K562 (cell line): ENCODE measurements at regions not wholly inside any gene's neighbourhood (a gene's known extent, or its start where the extent isn't known, plus 50 kb on each side); places are given as distances from the start of the nearest gene placed in this dataset.

Source experiments
- CBX5 ChIP-seq: IDR thresholded peaks from 2 replicates; pipeline ENCODE4 v1.6.1; 2014; ENCODE audit warnings: low read depth, borderline replicate concordance
- CHD1 ChIP-seq: fragments of 200-600 bp; sonication (generic); IDR thresholded peaks from one replicate; pipeline ENCODE4 v1.6.1; 2012; ENCODE audit warnings: mild to moderate bottlenecking, moderate library complexity, low read length, inconsistent platforms
- JUN ChIP-seq, 2 experiments: sonication (generic) in 1 of 2; formaldehyde crosslinking in 1 of 2; IDR thresholded peaks; 2 replicates each; pipeline versions ENCODE4 v1.6.1 to v1.8.0; 2012 to 2022; ENCODE audit warnings: borderline replicate concordance in 2 of 2, mild to moderate bottlenecking in 2 of 2, improper control_type of control experiment in 1 of 2, low read depth in 1 of 2, low read length in 1 of 2, missing genetic modification reagents in 1 of 2
- MECOM ChIP-seq: fragments of 250-450 bp; sonication (Bioruptor Pico); IDR thresholded peaks from 2 replicates; pipeline ENCODE4 v1.8.0; 2022; ENCODE audit warnings: inconsistent platforms
- MTA2 ChIP-seq: fragments of 450-650 bp; IDR thresholded peaks from 2 replicates; pipeline ENCODE4 v1.6.1; 2016; ENCODE audit warnings: low read depth
- POLR2G ChIP-seq: fragments of 200-400 bp; formaldehyde crosslinking; IDR thresholded peaks from 2 replicates; pipeline ENCODE4 v1.6.1; 2017; ENCODE audit warnings: low read depth, mild to moderate bottlenecking, antibody characterized with exemption, low read length, moderate library complexity
- PYGO2 ChIP-seq: fragments of 450-650 bp; IDR thresholded peaks from 2 replicates; pipeline ENCODE4 v1.6.1; 2016; ENCODE audit warnings: mild to moderate bottlenecking, missing genetic modification characterization, moderate library complexity, missing compliant biosample characterization
- SMAD1 ChIP-seq: fragments of 150-350 bp; IDR thresholded peaks from 2 replicates; pipeline ENCODE4 v1.6.1; 2014; ENCODE audit warnings: low read length, low read depth; ENCODE audit not compliant: partially characterized antibody
- ZNF133 ChIP-seq: fragments of 250-450 bp; sonication (Bioruptor Pico); IDR thresholded peaks from 2 replicates; pipeline ENCODE4 v1.4.0; 2020; ENCODE audit warnings: mild to moderate bottlenecking
- ZNF282 ChIP-seq: sonication (generic); formaldehyde crosslinking; IDR thresholded peaks from 2 replicates; pipeline ENCODE4 v1.8.1; 2023; ENCODE audit warnings: missing genetic modification reagents
- ZNF644 ChIP-seq: fragments of 200-800 bp; sonication (Bioruptor generic); IDR thresholded peaks from 2 replicates; pipeline ENCODE4 v1.6.1; 2016; ENCODE audit warnings: low read depth, missing genetic modification characterization, missing compliant biosample characterization
- ZNF766 ChIP-seq: fragments of 200-800 bp; sonication (Bioruptor generic); conservative IDR thresholded peaks from 2 replicates; pipeline ENCODE4 v1.6.1; 2016; ENCODE audit warnings: missing genetic modification characterization, missing compliant biosample characterization
- TF ChIP-seq, protein P1 (sequence below), 2 experiments: fragments of 450-650 bp in 1 of 2; IDR thresholded peaks; 2 replicates each; pipeline ENCODE4 v1.6.1; 2011 to 2017; ENCODE audit warnings: low read depth in 2 of 2, antibody characterized with exemption in 1 of 2, borderline replicate concordance in 1 of 2, low read length in 1 of 2, mild to moderate bottlenecking in 1 of 2, mixed read lengths in 1 of 2; ENCODE audit not compliant: control insufficient read depth in 1 of 2
- TF ChIP-seq, protein P2 (sequence below): fragments of 450-650 bp; IDR thresholded peaks from 2 replicates; pipeline ENCODE4 v1.6.1; 2018; ENCODE audit not compliant: partially characterized antibody
- TF ChIP-seq, protein P3 (sequence below): fragments of 250-450 bp; sonication (Bioruptor Pico); IDR thresholded peaks from 2 replicates; pipeline ENCODE4 v1.5.0; 2021
- TF ChIP-seq, protein P4 (sequence below): sonication (generic); formaldehyde crosslinking; IDR thresholded peaks from 2 replicates; pipeline ENCODE4 v1.8.1; 2023; ENCODE audit warnings: mild to moderate bottlenecking, missing genetic modification reagents
- TF ChIP-seq, protein P5 (sequence below): IDR thresholded peaks from 2 replicates; pipeline ENCODE4 v1.6.1; 2011; ENCODE audit not compliant: insufficient read length; ENCODE audit errors: extremely low read depth

- TF ChIP-seq, protein P1, sequence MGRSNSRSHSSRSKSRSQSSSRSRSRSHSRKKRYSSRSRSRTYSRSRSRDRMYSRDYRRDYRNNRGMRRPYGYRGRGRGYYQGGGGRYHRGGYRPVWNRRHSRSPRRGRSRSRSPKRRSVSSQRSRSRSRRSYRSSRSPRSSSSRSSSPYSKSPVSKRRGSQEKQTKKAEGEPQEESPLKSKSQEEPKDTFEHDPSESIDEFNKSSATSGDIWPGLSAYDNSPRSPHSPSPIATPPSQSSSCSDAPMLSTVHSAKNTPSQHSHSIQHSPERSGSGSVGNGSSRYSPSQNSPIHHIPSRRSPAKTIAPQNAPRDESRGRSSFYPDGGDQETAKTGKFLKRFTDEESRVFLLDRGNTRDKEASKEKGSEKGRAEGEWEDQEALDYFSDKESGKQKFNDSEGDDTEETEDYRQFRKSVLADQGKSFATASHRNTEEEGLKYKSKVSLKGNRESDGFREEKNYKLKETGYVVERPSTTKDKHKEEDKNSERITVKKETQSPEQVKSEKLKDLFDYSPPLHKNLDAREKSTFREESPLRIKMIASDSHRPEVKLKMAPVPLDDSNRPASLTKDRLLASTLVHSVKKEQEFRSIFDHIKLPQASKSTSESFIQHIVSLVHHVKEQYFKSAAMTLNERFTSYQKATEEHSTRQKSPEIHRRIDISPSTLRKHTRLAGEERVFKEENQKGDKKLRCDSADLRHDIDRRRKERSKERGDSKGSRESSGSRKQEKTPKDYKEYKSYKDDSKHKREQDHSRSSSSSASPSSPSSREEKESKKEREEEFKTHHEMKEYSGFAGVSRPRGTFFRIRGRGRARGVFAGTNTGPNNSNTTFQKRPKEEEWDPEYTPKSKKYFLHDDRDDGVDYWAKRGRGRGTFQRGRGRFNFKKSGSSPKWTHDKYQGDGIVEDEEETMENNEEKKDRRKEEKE (IDR thresholded peaks at IDR 0.05; ENCODE audit: borderline replicate concordance in 1 of 2, control insufficient read depth in 1 of 2, low read depth in 2 of 2, low read length in 1 of 2), result peak in 1 of 2 experiments; percentile 87; a peak in 3 of 4 replicates
- TF ChIP-seq PYGO2 (tag), result no peak
- TF ChIP-seq JUN (IDR thresholded peaks at IDR 0.05; ENCODE audit: borderline replicate concordance, low read depth, low read length), result peak; percentile 36; the same call in 1 of the 2 replicates
- no peak for TF ChIP-seq JUN (CRISPR knock-in tag; IDR thresholded peaks at IDR 0.05; ENCODE audit: borderline replicate concordance)
- no peak for TF ChIP-seq MECOM (CRISPR knock-in tag)
- no peak; the same call in 1 of the 2 replicates for TF ChIP-seq MTA2
- TF ChIP-seq SMAD1, result peak; percentile 58
- TF ChIP-seq, protein P2, sequence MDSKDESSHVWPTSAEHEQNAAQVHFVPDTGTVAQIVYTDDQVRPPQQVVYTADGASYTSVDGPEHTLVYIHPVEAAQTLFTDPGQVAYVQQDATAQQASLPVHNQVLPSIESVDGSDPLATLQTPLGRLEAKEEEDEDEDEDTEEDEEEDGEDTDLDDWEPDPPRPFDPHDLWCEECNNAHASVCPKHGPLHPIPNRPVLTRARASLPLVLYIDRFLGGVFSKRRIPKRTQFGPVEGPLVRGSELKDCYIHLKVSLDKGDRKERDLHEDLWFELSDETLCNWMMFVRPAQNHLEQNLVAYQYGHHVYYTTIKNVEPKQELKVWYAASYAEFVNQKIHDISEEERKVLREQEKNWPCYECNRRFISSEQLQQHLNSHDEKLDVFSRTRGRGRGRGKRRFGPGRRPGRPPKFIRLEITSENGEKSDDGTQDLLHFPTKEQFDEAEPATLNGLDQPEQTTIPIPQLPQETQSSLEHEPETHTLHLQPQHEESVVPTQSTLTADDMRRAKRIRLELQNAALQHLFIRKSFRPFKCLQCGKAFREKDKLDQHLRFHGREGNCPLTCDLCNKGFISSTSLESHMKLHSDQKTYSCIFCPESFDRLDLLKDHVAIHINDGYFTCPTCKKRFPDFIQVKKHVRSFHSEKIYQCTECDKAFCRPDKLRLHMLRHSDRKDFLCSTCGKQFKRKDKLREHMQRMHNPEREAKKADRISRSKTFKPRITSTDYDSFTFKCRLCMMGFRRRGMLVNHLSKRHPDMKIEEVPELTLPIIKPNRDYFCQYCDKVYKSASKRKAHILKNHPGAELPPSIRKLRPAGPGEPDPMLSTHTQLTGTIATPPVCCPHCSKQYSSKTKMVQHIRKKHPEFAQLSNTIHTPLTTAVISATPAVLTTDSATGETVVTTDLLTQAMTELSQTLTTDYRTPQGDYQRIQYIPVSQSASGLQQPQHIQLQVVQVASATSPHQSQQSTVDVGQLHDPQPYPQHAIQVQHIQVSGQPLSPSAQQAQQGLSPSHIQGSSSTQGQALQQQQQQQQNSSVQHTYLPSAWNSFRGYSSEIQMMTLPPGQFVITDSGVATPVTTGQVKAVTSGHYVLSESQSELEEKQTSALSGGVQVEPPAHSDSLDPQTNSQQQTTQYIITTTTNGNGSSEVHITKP, result peak; percentile 51
- TF ChIP-seq ZNF282 (CRISPR knock-in tag), result 0 out of 2 replicates have a peak, but pooled peaks have one; percentile 21
- no peak for TF ChIP-seq ZNF644 (tag)
- TF ChIP-seq, protein P3, sequence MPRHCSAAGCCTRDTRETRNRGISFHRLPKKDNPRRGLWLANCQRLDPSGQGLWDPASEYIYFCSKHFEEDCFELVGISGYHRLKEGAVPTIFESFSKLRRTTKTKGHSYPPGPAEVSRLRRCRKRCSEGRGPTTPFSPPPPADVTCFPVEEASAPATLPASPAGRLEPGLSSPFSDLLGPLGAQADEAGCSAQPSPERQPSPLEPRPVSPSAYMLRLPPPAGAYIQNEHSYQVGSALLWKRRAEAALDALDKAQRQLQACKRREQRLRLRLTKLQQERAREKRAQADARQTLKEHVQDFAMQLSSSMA (CRISPR knock-in tag), result no peak
- no peak for TF ChIP-seq ZNF766 (CRISPR knock-in tag)
- TF ChIP-seq, protein P4, sequence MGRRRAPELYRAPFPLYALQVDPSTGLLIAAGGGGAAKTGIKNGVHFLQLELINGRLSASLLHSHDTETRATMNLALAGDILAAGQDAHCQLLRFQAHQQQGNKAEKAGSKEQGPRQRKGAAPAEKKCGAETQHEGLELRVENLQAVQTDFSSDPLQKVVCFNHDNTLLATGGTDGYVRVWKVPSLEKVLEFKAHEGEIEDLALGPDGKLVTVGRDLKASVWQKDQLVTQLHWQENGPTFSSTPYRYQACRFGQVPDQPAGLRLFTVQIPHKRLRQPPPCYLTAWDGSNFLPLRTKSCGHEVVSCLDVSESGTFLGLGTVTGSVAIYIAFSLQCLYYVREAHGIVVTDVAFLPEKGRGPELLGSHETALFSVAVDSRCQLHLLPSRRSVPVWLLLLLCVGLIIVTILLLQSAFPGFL (CRISPR knock-in tag), result 0 out of 2 replicates have a peak, but pooled peaks have one; percentile 82
- TF ChIP-seq ZNF133 (CRISPR knock-in tag), result 0 out of 2 replicates have a peak, but pooled peaks have one; percentile 16
- TF ChIP-seq POLR2G, result peak; percentile 98
- peak; percentile 98 for TF ChIP-seq CHD1
- TF ChIP-seq, protein P5, sequence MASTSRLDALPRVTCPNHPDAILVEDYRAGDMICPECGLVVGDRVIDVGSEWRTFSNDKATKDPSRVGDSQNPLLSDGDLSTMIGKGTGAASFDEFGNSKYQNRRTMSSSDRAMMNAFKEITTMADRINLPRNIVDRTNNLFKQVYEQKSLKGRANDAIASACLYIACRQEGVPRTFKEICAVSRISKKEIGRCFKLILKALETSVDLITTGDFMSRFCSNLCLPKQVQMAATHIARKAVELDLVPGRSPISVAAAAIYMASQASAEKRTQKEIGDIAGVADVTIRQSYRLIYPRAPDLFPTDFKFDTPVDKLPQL, result no peak
- TF ChIP-seq CBX5, result no peak
Observed at GRCh38 chr6:26196846-26197635, 109.8 kb downstream of the HFE start (continued).
